Neural cell (in vitro differentiated cells): ENCODE measurements at regions not wholly inside any gene's neighbourhood (a gene's known extent, or its start where the extent isn't known, plus 50 kb on each side); places are given as distances from the start of the nearest gene placed in this dataset.

Experiments used
- EP300 ChIP-seq: fragments of 450-650 bp; conservative IDR thresholded peaks from 2 replicates; pipeline ENCODE4 v1.6.1; 2014; ENCODE audit warnings: antibody characterized with exemption, mild to moderate bottlenecking, moderate library complexity; ENCODE audit not compliant: poor library complexity, severe bottlenecking
- EZH2 ChIP-seq: fragments of 200-600, 300-800 bp; shearing (Covaris generic), sonication (generic); IDR thresholded peaks from 2 replicates; pipeline ENCODE4 v1.6.1; 2014; ENCODE audit warnings: antibody characterized with exemption, low read length, borderline replicate concordance, mild to moderate bottlenecking; ENCODE audit not compliant: insufficient read depth, poor library complexity, severe bottlenecking
- MXI1 ChIP-seq: fragments of 450-650 bp; conservative IDR thresholded peaks from 2 replicates; pipeline ENCODE4 v1.6.1; 2014; ENCODE audit warnings: antibody characterized with exemption, mild to moderate bottlenecking; ENCODE audit not compliant: poor library complexity, severe bottlenecking
- POLR2AphosphoS5 ChIP-seq: IDR thresholded peaks from 2 replicates; pipeline ENCODE4 v1.6.1; 2012
- RAD21 ChIP-seq: fragments of 450-650 bp; conservative IDR thresholded peaks from 2 replicates; pipeline ENCODE4 v1.6.1; 2014; ENCODE audit warnings: antibody characterized with exemption, mild to moderate bottlenecking, moderate library complexity
- SMC3 ChIP-seq: fragments of 450-650 bp; conservative IDR thresholded peaks from 2 replicates; pipeline ENCODE4 v1.6.1; 2014; ENCODE audit warnings: antibody characterized with exemption, mild to moderate bottlenecking, moderate library complexity; ENCODE audit not compliant: poor library complexity
- TAF1 ChIP-seq: IDR thresholded peaks from 2 replicates; pipeline ENCODE4 v1.6.1; 2012; ENCODE audit warnings: low read depth
- TF ChIP-seq, protein P1 (sequence below): fragments of 450-650 bp; IDR thresholded peaks from 2 replicates; pipeline ENCODE4 v1.5.1; 2014; ENCODE audit warnings: antibody characterized with exemption, mild to moderate bottlenecking, moderate library complexity; ENCODE audit not compliant: poor library complexity, severe bottlenecking
- TF ChIP-seq, protein P2 (sequence below): IDR thresholded peaks from 2 replicates; pipeline ENCODE4 v1.6.1; 2012; ENCODE audit warnings: borderline replicate concordance

DNA sequence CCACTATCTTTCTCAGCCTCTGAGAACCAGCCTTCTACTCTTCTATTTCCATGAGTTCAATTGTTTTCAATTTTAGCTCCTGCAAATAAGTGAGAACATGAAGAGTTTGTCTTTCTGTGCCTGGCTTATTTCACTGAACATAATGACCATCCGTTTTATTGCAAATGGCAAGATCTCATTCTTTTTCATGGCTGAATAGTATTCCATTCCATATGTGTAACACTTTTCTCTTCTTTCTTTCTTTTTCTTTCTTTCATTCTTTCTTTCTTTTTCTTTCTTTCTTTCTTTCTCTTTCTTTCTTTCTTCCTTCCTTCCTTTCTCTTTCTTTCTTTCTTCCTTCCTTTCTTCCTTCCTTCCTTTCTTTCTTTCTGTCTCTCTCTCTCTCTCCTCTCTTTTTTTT is 228.7 kb downstream of the SHOX start:
- TF ChIP-seq RAD21 (no peak), EZH2 (no peak), SMC3 (no peak), POLR2AphosphoS5 (no peak), MXI1 (no peak), EP300 (no peak), TAF1 (no peak)
- TF ChIP-seq, protein P1, sequence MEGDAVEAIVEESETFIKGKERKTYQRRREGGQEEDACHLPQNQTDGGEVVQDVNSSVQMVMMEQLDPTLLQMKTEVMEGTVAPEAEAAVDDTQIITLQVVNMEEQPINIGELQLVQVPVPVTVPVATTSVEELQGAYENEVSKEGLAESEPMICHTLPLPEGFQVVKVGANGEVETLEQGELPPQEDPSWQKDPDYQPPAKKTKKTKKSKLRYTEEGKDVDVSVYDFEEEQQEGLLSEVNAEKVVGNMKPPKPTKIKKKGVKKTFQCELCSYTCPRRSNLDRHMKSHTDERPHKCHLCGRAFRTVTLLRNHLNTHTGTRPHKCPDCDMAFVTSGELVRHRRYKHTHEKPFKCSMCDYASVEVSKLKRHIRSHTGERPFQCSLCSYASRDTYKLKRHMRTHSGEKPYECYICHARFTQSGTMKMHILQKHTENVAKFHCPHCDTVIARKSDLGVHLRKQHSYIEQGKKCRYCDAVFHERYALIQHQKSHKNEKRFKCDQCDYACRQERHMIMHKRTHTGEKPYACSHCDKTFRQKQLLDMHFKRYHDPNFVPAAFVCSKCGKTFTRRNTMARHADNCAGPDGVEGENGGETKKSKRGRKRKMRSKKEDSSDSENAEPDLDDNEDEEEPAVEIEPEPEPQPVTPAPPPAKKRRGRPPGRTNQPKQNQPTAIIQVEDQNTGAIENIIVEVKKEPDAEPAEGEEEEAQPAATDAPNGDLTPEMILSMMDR: no peak
- TF ChIP-seq, protein P2, sequence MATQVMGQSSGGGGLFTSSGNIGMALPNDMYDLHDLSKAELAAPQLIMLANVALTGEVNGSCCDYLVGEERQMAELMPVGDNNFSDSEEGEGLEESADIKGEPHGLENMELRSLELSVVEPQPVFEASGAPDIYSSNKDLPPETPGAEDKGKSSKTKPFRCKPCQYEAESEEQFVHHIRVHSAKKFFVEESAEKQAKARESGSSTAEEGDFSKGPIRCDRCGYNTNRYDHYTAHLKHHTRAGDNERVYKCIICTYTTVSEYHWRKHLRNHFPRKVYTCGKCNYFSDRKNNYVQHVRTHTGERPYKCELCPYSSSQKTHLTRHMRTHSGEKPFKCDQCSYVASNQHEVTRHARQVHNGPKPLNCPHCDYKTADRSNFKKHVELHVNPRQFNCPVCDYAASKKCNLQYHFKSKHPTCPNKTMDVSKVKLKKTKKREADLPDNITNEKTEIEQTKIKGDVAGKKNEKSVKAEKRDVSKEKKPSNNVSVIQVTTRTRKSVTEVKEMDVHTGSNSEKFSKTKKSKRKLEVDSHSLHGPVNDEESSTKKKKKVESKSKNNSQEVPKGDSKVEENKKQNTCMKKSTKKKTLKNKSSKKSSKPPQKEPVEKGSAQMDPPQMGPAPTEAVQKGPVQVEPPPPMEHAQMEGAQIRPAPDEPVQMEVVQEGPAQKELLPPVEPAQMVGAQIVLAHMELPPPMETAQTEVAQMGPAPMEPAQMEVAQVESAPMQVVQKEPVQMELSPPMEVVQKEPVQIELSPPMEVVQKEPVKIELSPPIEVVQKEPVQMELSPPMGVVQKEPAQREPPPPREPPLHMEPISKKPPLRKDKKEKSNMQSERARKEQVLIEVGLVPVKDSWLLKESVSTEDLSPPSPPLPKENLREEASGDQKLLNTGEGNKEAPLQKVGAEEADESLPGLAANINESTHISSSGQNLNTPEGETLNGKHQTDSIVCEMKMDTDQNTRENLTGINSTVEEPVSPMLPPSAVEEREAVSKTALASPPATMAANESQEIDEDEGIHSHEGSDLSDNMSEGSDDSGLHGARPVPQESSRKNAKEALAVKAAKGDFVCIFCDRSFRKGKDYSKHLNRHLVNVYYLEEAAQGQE: no peak
